Thyroid gland (tissue), 4 donors: ENCODE measurements at regions not wholly inside any gene's neighbourhood (a gene's known extent, or its start where the extent isn't known, plus 50 kb on each side); places are given as distances from the start of the nearest gene placed in this dataset.
"Not testable (repeated sequence)": the region's sequence is repeated elsewhere in the genome, so short reads cannot be mapped to it uniquely, and the experiment has no call there.

Experiments used
- DNase-seq, 2 donors: peaks; one replicate each; pipeline ENCODE4 v3.0.0-alpha.2; 2019
- H3K27ac ChIP-seq, 3 donors: fragments of 200-600 bp; sonication (generic); 1 replicate in 2 of 3; 2 replicates in 1 of 3; pipeline ENCODE4 v1.5.1; 2016 to 2019; ENCODE audit warnings: mild to moderate bottlenecking in 1 of 3, moderate library complexity in 1 of 3
- H3K27me3 ChIP-seq: fragments of 200-600 bp; sonication (generic); one replicate; pipeline ENCODE4 v1.5.1; 2019
- H3K36me3 ChIP-seq, 2 donors: fragments of 200-600 bp; sonication (generic); one replicate each; pipeline ENCODE4 v1.5.1; 2016 to 2019
- H3K4me1 ChIP-seq, 2 donors: fragments of 200-600 bp; sonication (generic); one replicate each; pipeline ENCODE4 v1.5.1; 2017 to 2019
- H3K4me3 ChIP-seq, 3 donors: fragments of 200-600 bp; sonication (generic); replicated peaks in 1 of 3; 1 replicate in 2 of 3; 2 replicates in 1 of 3; pipeline ENCODE4 v1.5.1; 2016; ENCODE audit warnings: mild to moderate bottlenecking in 1 of 3
- H3K9me3 ChIP-seq: fragments of 200-600 bp; sonication (generic); one replicate; pipeline ENCODE4 v1.5.1; 2017
- POLR2A ChIP-seq, 2 donors: fragments of 450-650 bp; IDR thresholded peaks; one replicate each; pipeline ENCODE4 v1.6.1; 2017; ENCODE audit warnings: antibody characterized with exemption in 2 of 2, mild to moderate bottlenecking in 2 of 2, moderate library complexity in 1 of 2
- WGBS, 2 donors: methylation state at CpG; one replicate each; pipeline ENCODE4 v1.1.5; 2017; 5-methylcytosine and 5-hydroxymethylcytosine counted together
- intact Hi-C: fragments of 100-400 bp; cut with DNase I; formaldehyde crosslinking; loops from one replicate; pipeline ENCODE4 v1.15.1; 2023
- TF ChIP-seq, protein P1 (sequence below), 6 experiments: fragments of 200-600 bp in 3 of 6; fragments of 450-650 bp in 3 of 6; sonication (generic) in 3 of 6; IDR thresholded peaks; one replicate each; pipeline ENCODE4 v1.5.1; 2016 to 2019; ENCODE audit warnings: antibody characterized with exemption in 6 of 6, mild to moderate bottlenecking in 2 of 6, inconsistent platforms in 1 of 6, moderate library complexity in 1 of 6

DNA sequence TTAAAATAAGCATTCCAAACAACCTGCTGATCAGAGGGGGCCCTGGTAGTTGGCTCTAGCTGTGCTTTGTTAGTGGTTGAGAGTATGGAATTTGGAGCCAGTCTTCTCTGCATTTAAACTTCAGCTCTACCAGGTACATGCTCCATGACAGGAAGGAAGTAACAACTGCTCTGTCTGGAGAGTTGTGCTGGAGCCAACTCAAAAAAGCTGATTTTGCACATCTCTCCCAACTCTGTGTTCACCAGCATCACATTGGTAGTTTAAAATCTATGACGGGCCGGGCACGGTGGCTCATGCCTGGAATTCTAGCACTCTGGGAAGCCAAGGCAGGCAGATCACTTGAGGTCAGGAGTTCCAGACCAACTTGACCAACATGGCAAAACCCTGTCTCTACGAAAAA, 68.8 kb upstream of the BMP2 start:
- H3K4me3 ChIP-seq, result no peak overlapping the region
- peaks cover 26 to 48% of the 10 kb centered on the region in 2 donors for H3K4me1 ChIP-seq
- H3K27ac ChIP-seq, result peak overlapping the region in 2 of 3 donors; percentile 6 to 62
- WGBS, 2 donors, result 94 to 96% methylated on average over 4 of the region's 4 CpGs
- no peaks in the 10 kb centered on the region for H3K27me3 ChIP-seq
- intact Hi-C loops, result no loop called here
- DNase-seq, result no peak
- TF ChIP-seq, protein P1, sequence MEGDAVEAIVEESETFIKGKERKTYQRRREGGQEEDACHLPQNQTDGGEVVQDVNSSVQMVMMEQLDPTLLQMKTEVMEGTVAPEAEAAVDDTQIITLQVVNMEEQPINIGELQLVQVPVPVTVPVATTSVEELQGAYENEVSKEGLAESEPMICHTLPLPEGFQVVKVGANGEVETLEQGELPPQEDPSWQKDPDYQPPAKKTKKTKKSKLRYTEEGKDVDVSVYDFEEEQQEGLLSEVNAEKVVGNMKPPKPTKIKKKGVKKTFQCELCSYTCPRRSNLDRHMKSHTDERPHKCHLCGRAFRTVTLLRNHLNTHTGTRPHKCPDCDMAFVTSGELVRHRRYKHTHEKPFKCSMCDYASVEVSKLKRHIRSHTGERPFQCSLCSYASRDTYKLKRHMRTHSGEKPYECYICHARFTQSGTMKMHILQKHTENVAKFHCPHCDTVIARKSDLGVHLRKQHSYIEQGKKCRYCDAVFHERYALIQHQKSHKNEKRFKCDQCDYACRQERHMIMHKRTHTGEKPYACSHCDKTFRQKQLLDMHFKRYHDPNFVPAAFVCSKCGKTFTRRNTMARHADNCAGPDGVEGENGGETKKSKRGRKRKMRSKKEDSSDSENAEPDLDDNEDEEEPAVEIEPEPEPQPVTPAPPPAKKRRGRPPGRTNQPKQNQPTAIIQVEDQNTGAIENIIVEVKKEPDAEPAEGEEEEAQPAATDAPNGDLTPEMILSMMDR (IDR thresholded peaks at IDR 0.05), result no peak
- no peak for TF ChIP-seq POLR2A (IDR thresholded peaks at IDR 0.05)
- no peaks in the 10 kb centered on the region for H3K36me3 ChIP-seq
- H3K9me3 ChIP-seq, result no peaks in the 10 kb centered on the region

DNA sequence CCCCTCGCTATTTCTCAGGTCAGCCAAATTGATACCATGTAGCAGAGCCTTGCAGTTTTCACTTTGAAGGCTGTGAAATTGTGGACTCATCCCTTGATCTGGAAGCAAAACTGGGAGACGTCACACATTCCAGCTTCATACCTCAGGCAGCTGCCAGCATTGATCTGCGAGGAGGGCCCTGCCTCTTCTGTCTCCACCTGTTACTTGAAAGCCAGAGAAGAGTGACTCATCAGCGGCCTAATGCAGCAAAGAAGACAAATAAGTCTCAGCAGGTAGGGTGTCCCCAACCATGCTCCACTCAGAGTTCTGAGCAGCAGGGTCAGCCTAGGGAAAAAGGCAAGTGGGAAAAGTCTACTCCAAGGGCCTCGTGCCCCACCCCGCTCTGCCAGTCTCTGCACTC, 69.4 kb upstream of the BMP2 start:
- Histone ChIP-seq H3K27ac (peak overlapping the region in 2 of 3 donors; percentile 6 to 62), H3K9me3 (no peaks in the 10 kb centered on the region), H3K27me3 (no peaks in the 10 kb centered on the region), H3K36me3 (no peaks in the 10 kb centered on the region), H3K4me1 (peaks cover 26 to 46% of the 10 kb centered on the region in 2 donors), H3K4me3 (no peak overlapping the region)
- TF ChIP-seq POLR2A (IDR thresholded peaks at IDR 0.05), result peak in 1 of 2 donors; percentile 13
- TF ChIP-seq, protein P1 (IDR thresholded peaks at IDR 0.05), result no peak
- intact Hi-C loops, result no loop called here
- whole genome bisulfite sequencing, 2 donors, result 88 to 99% methylated on average over 6 of the region's 6 CpGs
- peak in 1 of 2 donors; percentile 35 for DNase-seq

DNA sequence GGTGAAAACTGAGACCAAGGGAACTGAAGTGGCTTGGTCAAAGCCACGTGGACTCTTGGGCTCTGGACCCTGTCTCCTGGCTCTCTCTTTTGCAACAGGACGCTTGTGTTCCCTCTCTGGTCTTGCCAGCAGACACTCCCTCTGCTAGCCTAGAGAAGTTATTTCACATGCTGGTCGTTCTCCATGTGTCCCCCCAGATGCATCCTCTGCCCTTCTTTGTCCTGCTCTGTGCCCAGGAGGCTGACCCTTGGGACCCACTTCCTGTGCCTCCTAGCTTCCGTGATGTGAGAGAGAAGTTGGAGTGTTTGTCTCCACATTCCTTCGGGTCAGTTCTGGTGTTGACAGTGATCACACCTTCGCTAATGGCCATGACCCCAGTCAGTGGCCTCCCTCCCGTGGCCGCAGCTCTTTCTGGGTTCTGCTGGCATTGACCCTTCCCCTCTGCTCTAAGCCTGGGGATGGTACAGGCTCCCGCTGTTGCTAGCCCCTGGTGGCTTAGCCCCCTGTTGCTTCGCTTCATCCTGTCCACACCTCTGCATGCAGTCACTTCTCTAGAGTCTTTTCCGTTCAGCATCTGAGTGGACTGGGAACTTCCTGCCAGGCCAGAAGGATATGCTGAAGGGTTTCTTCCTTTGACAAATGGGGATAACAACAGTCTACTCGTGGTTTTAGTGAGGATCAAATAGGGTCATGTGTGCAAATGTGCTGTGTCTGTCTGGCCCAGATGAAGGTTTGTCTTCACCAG, 70.1 kb upstream of the BMP2 start:
- WGBS, 2 donors, result 80 to 86% methylated on average over 11 to 12 of the region's 12 CpGs

GRCh38 chr20:6696001-6696400, 71.5 kb upstream of the BMP2 start:
- intact Hi-C loops, result no loop called here
- no peak overlapping the region for H3K27ac ChIP-seq
- H3K27me3 ChIP-seq, result no peaks in the 10 kb centered on the region
- no peaks in the 10 kb centered on the region for H3K9me3 ChIP-seq
- H3K4me1 ChIP-seq, result peaks cover 12 to 31% of the 10 kb centered on the region in 2 donors
- DNase-seq, result no peak
- no peak overlapping the region for H3K4me3 ChIP-seq
- no peaks in the 10 kb centered on the region for H3K36me3 ChIP-seq
- 94 to 98% methylated on average over 4 of the region's 4 CpGs for WGBS, 2 donors
- TF ChIP-seq, protein P1 (IDR thresholded peaks at IDR 0.05), result no peak
- TF ChIP-seq POLR2A (IDR thresholded peaks at IDR 0.05), result no peak

More for the DNA sequence above, 70.1 kb upstream of the BMP2 start:
- Histone ChIP-seq H3K27me3 (no peaks in the 10 kb centered on the region), H3K4me1 (peaks cover 23 to 43% of the 10 kb centered on the region in 2 donors), H3K4me3 (no peak overlapping the region), H3K27ac (peak overlapping the region in 1 of 3 donors; percentile 62), H3K9me3 (no peaks in the 10 kb centered on the region), H3K36me3 (no peaks in the 10 kb centered on the region)
- DNase-seq, result no peak
- intact Hi-C loops, result no loop called here
- TF ChIP-seq POLR2A (IDR thresholded peaks at IDR 0.05), result no peak
- TF ChIP-seq, protein P1 (IDR thresholded peaks at IDR 0.05), result no peak

GRCh38 chr20:6693808-6694198, 73.7 kb upstream of the BMP2 start:
- DNase-seq, H3K36me3 ChIP-seq, H3K27ac ChIP-seq, intact Hi-C loops, H3K4me3 ChIP-seq, H3K9me3 ChIP-seq, H3K27me3 ChIP-seq: not testable (repeated sequence)
- H3K4me1 ChIP-seq, result peaks cover 0 to 15% of the 10 kb centered on the region in 2 donors
- WGBS, 2 donors, result 79 to 95% methylated on average over 3 of the region's 3 CpGs
